HEK293 (cell line): ENCODE measurements at regions not wholly inside any gene's neighbourhood (a gene's known extent, or its start where the extent isn't known, plus 50 kb on each side); places are given as distances from the start of the nearest gene placed in this dataset.

Experiments used
- CTCF ChIP-seq: fragments of 450-650 bp; formaldehyde crosslinking; IDR thresholded peaks from 2 replicates; pipeline ENCODE4 v1.5.1; 2016; ENCODE audit warnings: missing biosample characterization, missing genetic modification characterization
- GLI2 ChIP-seq: fragments of 450-650 bp; formaldehyde crosslinking; IDR thresholded peaks from 2 replicates; pipeline ENCODE4; 2017; ENCODE audit warnings: missing biosample characterization, missing genetic modification characterization, low read depth, borderline replicate concordance
- RBAK ChIP-seq: fragments of 450-650 bp; formaldehyde crosslinking; IDR thresholded peaks from 2 replicates; pipeline ENCODE4 v1.5.1; 2016; ENCODE audit warnings: missing biosample characterization, missing genetic modification characterization
- SP3 ChIP-seq: fragments of 450-650 bp; formaldehyde crosslinking; IDR thresholded peaks from 2 replicates; pipeline ENCODE4 v1.5.1; 2016; ENCODE audit warnings: missing biosample characterization, missing genetic modification characterization
- ZBTB7A ChIP-seq: fragments of 450-650 bp; formaldehyde crosslinking; IDR thresholded peaks from 2 replicates; pipeline ENCODE4 v1.5.1; 2016; ENCODE audit warnings: low read depth, missing biosample characterization, missing genetic modification characterization
- ZIC2 ChIP-seq: fragments of 450-650 bp; formaldehyde crosslinking; IDR thresholded peaks from 2 replicates; pipeline ENCODE4 v1.5.1; 2016; ENCODE audit warnings: missing biosample characterization, missing genetic modification characterization
- ZNF138 ChIP-seq: fragments of 450-650 bp; formaldehyde crosslinking; IDR thresholded peaks from 2 replicates; pipeline ENCODE4 v1.5.1; 2016; ENCODE audit warnings: missing biosample characterization, missing genetic modification characterization, borderline replicate concordance
- ZNF274 ChIP-seq, 2 experiments: fragments of 200-500 bp in 1 of 2; fragments of 450-650 bp in 1 of 2; sonication (Bioruptor generic) in 1 of 2; formaldehyde crosslinking in 1 of 2; IDR thresholded peaks; 2 replicates each; pipeline versions ENCODE4 v1.5.1 to v1.6.1; 2014 to 2016; ENCODE audit warnings: borderline replicate concordance in 1 of 2, inconsistent platforms in 1 of 2, low read length in 1 of 2, missing biosample characterization in 1 of 2, missing genetic modification characterization in 1 of 2
- ZNF416 ChIP-seq: fragments of 450-650 bp; formaldehyde crosslinking; IDR thresholded peaks from 2 replicates; pipeline ENCODE4 v1.5.1; 2016; ENCODE audit warnings: missing biosample characterization, missing genetic modification characterization
- ZNF488 ChIP-seq: fragments of 450-650 bp; formaldehyde crosslinking; IDR thresholded peaks from 2 replicates; pipeline ENCODE4 v1.5.1; 2016; ENCODE audit warnings: missing biosample characterization, missing genetic modification characterization
- ZNF549 ChIP-seq: fragments of 450-650 bp; IDR thresholded peaks from 2 replicates; pipeline ENCODE4 v1.5.1; 2018; ENCODE audit warnings: missing biosample characterization, missing genetic modification characterization, mild to moderate bottlenecking, inconsistent platforms, moderate library complexity
- ZNF585B ChIP-seq: fragments of 450-650 bp; formaldehyde crosslinking; IDR thresholded peaks from 2 replicates; pipeline ENCODE4 v1.5.1; 2016; ENCODE audit warnings: missing biosample characterization, missing genetic modification characterization
- ZNF792 ChIP-seq: fragments of 450-650 bp; formaldehyde crosslinking; IDR thresholded peaks from 2 replicates; pipeline ENCODE4 v1.5.1; 2016; ENCODE audit warnings: missing biosample characterization, missing genetic modification characterization
- TF ChIP-seq, protein P1 (sequence below): fragments of 450-650 bp; formaldehyde crosslinking; IDR thresholded peaks from 2 replicates; pipeline ENCODE4 v1.5.1; 2016; ENCODE audit warnings: missing biosample characterization, missing genetic modification characterization

GRCh38 chr4:122034619-122035018, 82.8 kb upstream of the TRPC3 start:
- TF ChIP-seq CTCF (tag by site-specific recombination) = no peak
- no peak for TF ChIP-seq GLI2 (tag by site-specific recombination)
- no peak for TF ChIP-seq ZNF585B
- no peak for TF ChIP-seq ZNF488 (tag by site-specific recombination)
- no peak for TF ChIP-seq ZNF274 (IDR thresholded peaks at IDR 0.05; ENCODE audit: low read length)
- TF ChIP-seq ZNF274 (tag by site-specific recombination; IDR thresholded peaks at IDR 0.05; ENCODE audit: borderline replicate concordance) = no peak
- TF ChIP-seq RBAK (tag by site-specific recombination) = no peak
- no peak for TF ChIP-seq ZNF138
- TF ChIP-seq ZIC2 (tag by site-specific recombination) = no peak
- TF ChIP-seq ZNF416 (tag by site-specific recombination) = no peak
- TF ChIP-seq, protein P1, sequence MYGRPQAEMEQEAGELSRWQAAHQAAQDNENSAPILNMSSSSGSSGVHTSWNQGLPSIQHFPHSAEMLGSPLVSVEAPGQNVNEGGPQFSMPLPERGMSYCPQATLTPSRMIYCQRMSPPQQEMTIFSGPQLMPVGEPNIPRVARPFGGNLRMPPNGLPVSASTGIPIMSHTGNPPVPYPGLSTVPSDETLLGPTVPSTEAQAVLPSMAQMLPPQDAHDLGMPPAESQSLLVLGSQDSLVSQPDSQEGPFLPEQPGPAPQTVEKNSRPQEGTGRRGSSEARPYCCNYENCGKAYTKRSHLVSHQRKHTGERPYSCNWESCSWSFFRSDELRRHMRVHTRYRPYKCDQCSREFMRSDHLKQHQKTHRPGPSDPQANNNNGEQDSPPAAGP (tag by site-specific recombination) = no peak
- TF ChIP-seq ZNF549 (tag by site-specific recombination) = no peak
- TF ChIP-seq SP3 (tag by site-specific recombination) = no peak
- TF ChIP-seq ZBTB7A (tag by site-specific recombination) = no peak
- no peak for TF ChIP-seq ZNF792 (tag by site-specific recombination)
